ENCODE measurements at regions not wholly inside any gene's neighbourhood (a gene's known extent, or its start where the extent isn't known, plus 50 kb on each side); places are given as distances from the start of the nearest gene placed in this dataset.

GRCh38 chr6:150739711-150740349 is 125.7 kb upstream of the MTHFD1L start:
- TF ChIP-seq CEBPB (tag; IDR thresholded peaks at IDR 0.05) (no peak), CTCF (IDR thresholded peaks at IDR 0.05 in 2 of 3, conservative IDR thresholded peaks at IDR 0.05 in 1 of 3; ENCODE audit: insufficient read depth in 2 of 3, low read depth in 1 of 3, low read length in 3 of 3) (no peak), SREBF1 (IDR thresholded peaks at IDR 0.05; ENCODE audit: borderline replicate concordance, low read depth, low read length) (no peak), NR3C1 (CRISPR knock-in tag; IDR thresholded peaks at IDR 0.05) (no peak), ZNF431 (CRISPR knock-in tag; IDR thresholded peaks at IDR 0.05) (no peak), CAMTA2 (CRISPR knock-in tag; conservative IDR thresholded peaks at IDR 0.05) (no peak)
- TF ChIP-seq, protein P1, sequence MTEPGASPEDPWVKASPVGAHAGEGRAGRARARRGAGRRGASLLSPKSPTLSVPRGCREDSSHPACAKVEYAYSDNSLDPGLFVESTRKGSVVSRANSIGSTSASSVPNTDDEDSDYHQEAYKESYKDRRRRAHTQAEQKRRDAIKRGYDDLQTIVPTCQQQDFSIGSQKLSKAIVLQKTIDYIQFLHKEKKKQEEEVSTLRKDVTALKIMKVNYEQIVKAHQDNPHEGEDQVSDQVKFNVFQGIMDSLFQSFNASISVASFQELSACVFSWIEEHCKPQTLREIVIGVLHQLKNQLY (CRISPR knock-in tag; conservative IDR thresholded peaks at IDR 0.05) = no peak
- TF ChIP-seq, protein P2, sequence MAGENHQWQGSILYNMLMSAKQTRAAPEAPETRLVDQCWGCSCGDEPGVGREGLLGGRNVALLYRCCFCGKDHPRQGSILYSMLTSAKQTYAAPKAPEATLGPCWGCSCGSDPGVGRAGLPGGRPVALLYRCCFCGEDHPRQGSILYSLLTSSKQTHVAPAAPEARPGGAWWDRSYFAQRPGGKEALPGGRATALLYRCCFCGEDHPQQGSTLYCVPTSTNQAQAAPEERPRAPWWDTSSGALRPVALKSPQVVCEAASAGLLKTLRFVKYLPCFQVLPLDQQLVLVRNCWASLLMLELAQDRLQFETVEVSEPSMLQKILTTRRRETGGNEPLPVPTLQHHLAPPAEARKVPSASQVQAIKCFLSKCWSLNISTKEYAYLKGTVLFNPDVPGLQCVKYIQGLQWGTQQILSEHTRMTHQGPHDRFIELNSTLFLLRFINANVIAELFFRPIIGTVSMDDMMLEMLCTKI (IDR thresholded peaks at IDR 0.05; ENCODE audit: partially characterized antibody) = no peak
